ENCODE measurements at regions not wholly inside any gene's neighbourhood (a gene's known extent, or its start where the extent isn't known, plus 50 kb on each side); places are given as distances from the start of the nearest gene placed in this dataset.

GRCh38 chr10:47176903-47177868 lies 122.8 kb upstream of the GDF10 start:
- no peaks in the 10 kb centered on the region for H3K79me2 ChIP-seq (ENCODE audit: low read length)

GRCh38 chr10:47178537-47179290 lies 121.3 kb upstream of the GDF10 start:
- no peaks in the 10 kb centered on the region for H3K9me2 ChIP-seq (replicated peaks; ENCODE audit: low read length)
- intact Hi-C loops (cut with micrococcal nuclease), result no loop called here
- CTCF ChIA-PET, result no interaction called here

More at GRCh38 chr10:47176903-47177868, 122.8 kb upstream of the GDF10 start:
- ChIA-PET CTCF (no interaction called here), POLR2A (ENCODE audit: unreplicated experiment) (no interaction called here)
- H3K4me2 ChIP-seq (ENCODE audit: low read length), result no peak overlapping the region
- H4K20me1 ChIP-seq (ENCODE audit: low read length), result no peaks in the 10 kb centered on the region
- no peak overlapping the region for H3K27ac ChIP-seq (ENCODE audit: low read length)
- TF ChIP-seq EZH2 (IDR thresholded peaks at IDR 0.05; ENCODE audit: low read length, unreplicated experiment), result no peak
- no peak for TF ChIP-seq EZH2phosphoT487 (IDR thresholded peaks at IDR 0.05; ENCODE audit: borderline replicate concordance, low read length)
- no peak for TF ChIP-seq CTCF (conservative IDR thresholded peaks at IDR 0.05; ENCODE audit: low read depth, low read length)
- no peaks in the 10 kb centered on the region for H3K9me3 ChIP-seq (ENCODE audit: low read length)
- no peak overlapping the region for H3K9ac ChIP-seq (ENCODE audit: low read length)
- no peaks in the 10 kb centered on the region for H3K36me3 ChIP-seq (ENCODE audit: low read depth, low read length)
- no peaks in the 10 kb centered on the region for H3K9me2 ChIP-seq (replicated peaks; ENCODE audit: low read length)
- intact Hi-C loops (cut with micrococcal nuclease), result no loop called here
- H3K4me3 ChIP-seq (ENCODE audit: low read length), result no peak overlapping the region
- H3F3A ChIP-seq (ENCODE audit: low read length, unreplicated experiment), result no peaks in the 10 kb centered on the region
- no TSS peak for BruUV-seq (replicated peaks)
- peaks cover 10% of the 10 kb centered on the region; the same call in 1 of the 2 replicates for H3K27me3 ChIP-seq (ENCODE audit: low read length)
- ATAC-seq (no peak), DNase-seq (no peak)
- H3K4me1 ChIP-seq (ENCODE audit: insufficient read depth, low read length), result no peaks in the 10 kb centered on the region
- no peak overlapping the region for H2AFZ ChIP-seq (ENCODE audit: low read length)

More at GRCh38 chr10:47178537-47179290, 121.3 kb upstream of the GDF10 start:
- Histone ChIP-seq H3K27me3 (ENCODE audit: low read length) (peaks cover 10% of the 10 kb centered on the region; the same call in 1 of the 2 replicates), H3K9me3 (ENCODE audit: low read length) (no peaks in the 10 kb centered on the region), H3K4me1 (ENCODE audit: insufficient read depth, low read length) (no peaks in the 10 kb centered on the region), H3K4me2 (ENCODE audit: low read length) (no peak overlapping the region), H3K27ac (ENCODE audit: low read length) (no peak overlapping the region), H3F3A (ENCODE audit: low read length, unreplicated experiment) (no peaks in the 10 kb centered on the region), H4K20me1 (ENCODE audit: low read length) (no peaks in the 10 kb centered on the region), H3K79me2 (ENCODE audit: low read length) (no peaks in the 10 kb centered on the region), H2AFZ (ENCODE audit: low read length) (no peak overlapping the region), H3K36me3 (ENCODE audit: low read depth, low read length) (no peaks in the 10 kb centered on the region), H3K4me3 (ENCODE audit: low read length) (no peak overlapping the region), H3K9ac (ENCODE audit: low read length) (no peak overlapping the region)
- DNase-seq, result no peak
- BruUV-seq (replicated peaks), result no TSS peak
- POLR2A ChIA-PET (ENCODE audit: unreplicated experiment), result no interaction called here
- TF ChIP-seq EZH2phosphoT487 (IDR thresholded peaks at IDR 0.05; ENCODE audit: borderline replicate concordance, low read length) (no peak), EZH2 (IDR thresholded peaks at IDR 0.05; ENCODE audit: low read length, unreplicated experiment) (no peak), CTCF (conservative IDR thresholded peaks at IDR 0.05; ENCODE audit: low read depth, low read length) (no peak)
- no peak for ATAC-seq
